K562 (cell line): ENCODE measurements at regions not wholly inside any gene's neighbourhood (a gene's known extent, or its start where the extent isn't known, plus 50 kb on each side); places are given as distances from the start of the nearest gene placed in this dataset.

ENCODE experiments used
- ATAC-seq: fragments of 200-7000 bp; cut with Tn5 transposase; 3 replicates; pipeline ENCODE4 v1.9.1; 2020; ENCODE audit warnings: moderate library complexity
- BruUV-seq: library from RNA; stranded (reverse); fragments of 400-500 nt; replicated peaks from 2 replicates; lab custom pipeline; 2021; lab: Mats Ljungman, UMichigan
- CTCF ChIA-PET: fragments of 300-600 bp; formaldehyde crosslinking; extraction: SDS; loops from one replicate; lab custom pipeline; 2021; ENCODE audit warnings: low intra/inter-chr PET ratio; lab: Yijun Ruan, JAX
- POLR2A ChIA-PET: fragments of 300-600, 350-650 bp; sonication (Branson Sonifier 250); formaldehyde crosslinking; extraction: SDS; loops from one replicate; lab custom pipeline; 2021; ENCODE audit warnings: antibody characterized with exemption, inconsistent platforms; lab: Yijun Ruan, JAX
- DNase-seq, 4 experiments: peaks; one replicate each; pipeline versions ENCODE4 v3.0.0 to v3.0.0-alpha.2; 2011 to 2018; ENCODE audit warnings: low spot score in 3 of 4, mixed read lengths in 3 of 4; ENCODE audit errors: extremely low read depth in 1 of 4
- FAIRE-seq: peaks from 2 replicates; lab custom pipeline; 2011; peaks lifted over from hg19 to GRCh38; lab: Jason Lieb, UNC
- H2AFZ ChIP-seq: 2 replicates; pipeline ENCODE4 v1.6.0; 2011; ENCODE audit warnings: low read depth, low read length, control low read depth, inconsistent platforms
- H3K27ac ChIP-seq: fragments of 200-600 bp; 3 replicates; pipeline ENCODE4 v1.8.0; 2011; ENCODE audit warnings: low read depth, mild to moderate bottlenecking, control low read depth, inconsistent platforms, low read length, moderate library complexity, mixed read lengths; ENCODE audit errors: extremely low read depth
- H3K27me3 ChIP-seq, 2 experiments: fragments of 300-600 bp in 1 of 2; 2 replicates in 1 of 2; 3 replicates in 1 of 2; pipeline versions ENCODE4 v1.6.0 to v1.8.0; 2011; ENCODE audit warnings: inconsistent platforms in 2 of 2, low read length in 2 of 2, mild to moderate bottlenecking in 1 of 2, mixed read lengths in 1 of 2, moderate library complexity in 1 of 2; ENCODE audit not compliant: control insufficient read depth in 2 of 2, insufficient read depth in 2 of 2
- H3K36me3 ChIP-seq: fragments of 300-600 bp; 3 replicates; pipeline ENCODE4 v1.8.0; 2011; ENCODE audit warnings: mild to moderate bottlenecking, low read length, inconsistent platforms; ENCODE audit not compliant: control insufficient read depth, insufficient read depth
- H3K4me1 ChIP-seq, 2 experiments: fragments of 200-600 bp in 1 of 2; replicated peaks in 1 of 2; 2 replicates in 1 of 2; 3 replicates in 1 of 2; pipeline versions ENCODE4 v1.5.1 to v1.8.0; 2011; ENCODE audit warnings: inconsistent platforms in 2 of 2, low read length in 2 of 2, mild to moderate bottlenecking in 1 of 2, mixed read lengths in 1 of 2, moderate library complexity in 1 of 2; ENCODE audit not compliant: control insufficient read depth in 2 of 2, insufficient read depth in 2 of 2
- H3K4me2 ChIP-seq: 2 replicates; pipeline ENCODE4 v1.6.1; 2011; ENCODE audit warnings: low read length, control low read depth, inconsistent platforms, mixed read lengths; ENCODE audit not compliant: insufficient read depth
- H3K4me3 ChIP-seq: fragments of 200-600 bp; sonication (generic), shearing (Covaris generic); 2 replicates; pipeline ENCODE4 v1.5.1; 2016; ENCODE audit warnings: control low read depth, inconsistent platforms
- H3K79me2 ChIP-seq: fragments of 200-600 bp; 3 replicates; pipeline ENCODE4 v1.8.0; 2011; ENCODE audit warnings: low read length, inconsistent platforms; ENCODE audit not compliant: control insufficient read depth, insufficient read depth
- H3K9ac ChIP-seq, 2 experiments: 2 replicates each; pipeline versions ENCODE4 v1.6.0 to v1.6.1; 2011; ENCODE audit warnings: low read depth in 2 of 2, low read length in 2 of 2, control low read depth in 1 of 2, inconsistent platforms in 1 of 2, mild to moderate bottlenecking in 1 of 2, mixed read lengths in 1 of 2; ENCODE audit not compliant: insufficient read depth in 1 of 2
- H3K9me1 ChIP-seq: one replicate; pipeline ENCODE4 v1.6.0; 2011; ENCODE audit warnings: inconsistent platforms, mild to moderate bottlenecking, low read length, moderate library complexity; ENCODE audit not compliant: control insufficient read depth, insufficient read depth
- H3K9me3 ChIP-seq: replicated peaks from 2 replicates; pipeline ENCODE4 v1.5.1; 2011; ENCODE audit warnings: low read depth, low read length, inconsistent platforms; ENCODE audit not compliant: control insufficient read depth, insufficient read depth
- H4K20me1 ChIP-seq: replicated peaks from 2 replicates; pipeline ENCODE4 v1.6.1; 2011; ENCODE audit warnings: low read length, inconsistent platforms, mixed read lengths; ENCODE audit not compliant: control insufficient read depth, insufficient read depth
- BRD9 ChIP-seq: fragments of 450-650 bp; IDR thresholded peaks from 2 replicates; pipeline ENCODE4 v1.6.1; 2018; ENCODE audit warnings: low read depth; ENCODE audit not compliant: partially characterized antibody
- CREBBP ChIP-seq: IDR thresholded peaks from one replicate; pipeline ENCODE4 v1.6.1; 2012; ENCODE audit warnings: low read depth, mild to moderate bottlenecking, control low read depth, inconsistent platforms, low read length
- FIP1L1 ChIP-seq: fragments of 200-400 bp; formaldehyde crosslinking; IDR thresholded peaks from 2 replicates; pipeline ENCODE4 v1.6.1; 2018; ENCODE audit warnings: mild to moderate bottlenecking, low read depth, low read length; ENCODE audit not compliant: poor library complexity, severe bottlenecking
- GABPB2 ChIP-seq: fragments of 250-450 bp; sonication (Bioruptor Pico); conservative IDR thresholded peaks from 2 replicates; pipeline ENCODE4 v1.5.1; 2021; ENCODE audit warnings: mild to moderate bottlenecking
- KLF13 ChIP-seq: fragments of 450-650 bp; IDR thresholded peaks from 2 replicates; pipeline ENCODE4 v1.6.1; 2016; ENCODE audit warnings: missing genetic modification characterization, low read depth, mild to moderate bottlenecking, missing compliant biosample characterization, moderate library complexity, borderline replicate concordance
- NFRKB ChIP-seq: fragments of 450-650 bp; IDR thresholded peaks from 2 replicates; pipeline ENCODE4 v1.6.1; 2016; ENCODE audit warnings: low read depth
- NR2F6 ChIP-seq: fragments of 450-650 bp; formaldehyde crosslinking; IDR thresholded peaks from 2 replicates; pipeline ENCODE4 v1.4.0; 2020; ENCODE audit warnings: mild to moderate bottlenecking
- SMAD2 ChIP-seq: fragments of 150-350 bp; IDR thresholded peaks from 2 replicates; pipeline ENCODE4 v1.6.1; 2014; ENCODE audit warnings: low read depth, mild to moderate bottlenecking, low read length
- STAT5A ChIP-seq: IDR thresholded peaks from 2 replicates; pipeline ENCODE4 v1.6.1; 2012; ENCODE audit warnings: low read length, inconsistent platforms, borderline replicate concordance
- ZNF146 ChIP-seq: IDR thresholded peaks from one replicate; pipeline ENCODE4 v1.6.1; 2018; ENCODE audit warnings: missing compliant biosample characterization; ENCODE audit not compliant: unreplicated experiment
- ZNF668 ChIP-seq: fragments of 250-450 bp; sonication (Bioruptor Pico); IDR thresholded peaks from 2 replicates; pipeline ENCODE4 v1.8.0; 2022; ENCODE audit warnings: mild to moderate bottlenecking, inconsistent platforms
- WGBS: fragments of 100-300 bp; shearing (Covaris generic); methylation state at CpG from one replicate; pipeline ENCODE4 v1.1.6; 2016; ENCODE audit warnings: low coverage, mixed read lengths; ENCODE audit not compliant: insufficient coverage; ENCODE audit errors: missing lambda C conversion rate; 5-methylcytosine and 5-hydroxymethylcytosine counted together
- in situ Hi-C: fragments of 300-500 bp; cut with MboI; formaldehyde crosslinking; loops from 4 replicates; pipeline ENCODE4 v1.15.0; 2018; ENCODE audit warnings: inconsistent platforms, mixed read lengths
- intact Hi-C: fragments of 100-400 bp; cut with micrococcal nuclease; formaldehyde crosslinking; loops from 2 replicates; pipeline ENCODE4 v1.14.2; 2022
- TF ChIP-seq, protein P1 (sequence below): fragments of 250-450 bp; sonication (Bioruptor Pico); IDR thresholded peaks from 2 replicates; pipeline ENCODE4 v1.9.0; 2021; ENCODE audit warnings: mild to moderate bottlenecking, inconsistent platforms
- TF ChIP-seq, protein P2 (sequence below), 2 experiments: fragments of 450-650 bp in 1 of 2; sonication (generic) in 1 of 2; formaldehyde crosslinking in 1 of 2; IDR thresholded peaks in 1 of 2; conservative IDR thresholded peaks in 1 of 2; 2 replicates each; pipeline versions ENCODE4 v1.6.1 to v1.8.1; 2016 to 2023; ENCODE audit warnings: mild to moderate bottlenecking in 2 of 2, moderate library complexity in 2 of 2, inconsistent platforms in 1 of 2, missing genetic modification reagents in 1 of 2
- TF ChIP-seq, protein P3 (sequence below): fragments of 450-650 bp; conservative IDR thresholded peaks from 2 replicates; pipeline ENCODE4 v1.6.1; 2016; ENCODE audit warnings: missing genetic modification characterization, low read depth, mild to moderate bottlenecking, missing compliant biosample characterization, moderate library complexity
- TF ChIP-seq, protein P4 (sequence below): fragments of 250-450 bp; sonication (Bioruptor Pico); IDR thresholded peaks from 2 replicates; pipeline ENCODE4 v1.4.0; 2020

DNA sequence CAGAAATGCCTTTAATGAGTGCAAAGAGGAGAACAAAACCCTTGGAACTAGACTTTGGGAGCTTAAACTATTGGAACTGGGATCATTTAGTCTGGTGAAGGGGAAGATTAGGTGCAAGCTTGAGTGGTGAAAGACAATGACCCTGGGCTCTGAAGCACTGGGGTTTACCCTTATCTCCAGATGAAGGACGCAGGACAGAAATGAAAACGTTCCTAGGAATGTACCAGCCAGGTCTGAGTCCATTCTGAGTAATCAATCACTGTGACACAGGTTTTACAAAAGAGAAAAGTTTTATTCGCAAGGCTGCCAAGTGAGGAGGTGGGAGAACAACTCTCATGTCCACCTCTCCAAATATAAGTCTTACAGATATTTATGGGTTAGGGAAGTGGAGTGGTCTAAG is 249.1 kb downstream of the LRIG3 start:
- 0% methylated on average over 3 of the region's 3 CpGs for WGBS
- DNase-seq (no peak), FAIRE-seq (no peak), ATAC-seq (no peak)
- Histone ChIP-seq H3K79me2 (no peaks in the 10 kb centered on the region), H3K9ac (no peak overlapping the region), H3K27me3 (no peaks in the 10 kb centered on the region), H4K20me1 (no peaks in the 10 kb centered on the region), H3K4me2 (no peak overlapping the region), H3K4me3 (no peak overlapping the region), H3K9me1 (no peaks in the 10 kb centered on the region), H3K27ac (no peak overlapping the region), H3K36me3 (no peaks in the 10 kb centered on the region), H3K9me3 (no peaks in the 10 kb centered on the region), H2AFZ (no peak overlapping the region), H3K4me1 (no peaks in the 10 kb centered on the region)
- POLR2A ChIA-PET: no interaction called here
- no TSS peak for BruUV-seq
- TF ChIP-seq, protein P1, sequence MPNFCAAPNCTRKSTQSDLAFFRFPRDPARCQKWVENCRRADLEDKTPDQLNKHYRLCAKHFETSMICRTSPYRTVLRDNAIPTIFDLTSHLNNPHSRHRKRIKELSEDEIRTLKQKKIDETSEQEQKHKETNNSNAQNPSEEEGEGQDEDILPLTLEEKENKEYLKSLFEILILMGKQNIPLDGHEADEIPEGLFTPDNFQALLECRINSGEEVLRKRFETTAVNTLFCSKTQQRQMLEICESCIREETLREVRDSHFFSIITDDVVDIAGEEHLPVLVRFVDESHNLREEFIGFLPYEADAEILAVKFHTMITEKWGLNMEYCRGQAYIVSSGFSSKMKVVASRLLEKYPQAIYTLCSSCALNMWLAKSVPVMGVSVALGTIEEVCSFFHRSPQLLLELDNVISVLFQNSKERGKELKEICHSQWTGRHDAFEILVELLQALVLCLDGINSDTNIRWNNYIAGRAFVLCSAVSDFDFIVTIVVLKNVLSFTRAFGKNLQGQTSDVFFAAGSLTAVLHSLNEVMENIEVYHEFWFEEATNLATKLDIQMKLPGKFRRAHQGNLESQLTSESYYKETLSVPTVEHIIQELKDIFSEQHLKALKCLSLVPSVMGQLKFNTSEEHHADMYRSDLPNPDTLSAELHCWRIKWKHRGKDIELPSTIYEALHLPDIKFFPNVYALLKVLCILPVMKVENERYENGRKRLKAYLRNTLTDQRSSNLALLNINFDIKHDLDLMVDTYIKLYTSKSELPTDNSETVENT (CRISPR knock-in tag): no peak
- TF ChIP-seq KLF13 (tag) (no peak), ZNF668 (CRISPR knock-in tag) (no peak), NFRKB (no peak), FIP1L1 (no peak), ZNF146 (CRISPR knock-in tag) (no peak), BRD9 (no peak), NR2F6 (no peak), CREBBP (no peak), STAT5A (no peak), GABPB2 (CRISPR knock-in tag) (no peak), SMAD2 (no peak)
- TF ChIP-seq, protein P2, sequence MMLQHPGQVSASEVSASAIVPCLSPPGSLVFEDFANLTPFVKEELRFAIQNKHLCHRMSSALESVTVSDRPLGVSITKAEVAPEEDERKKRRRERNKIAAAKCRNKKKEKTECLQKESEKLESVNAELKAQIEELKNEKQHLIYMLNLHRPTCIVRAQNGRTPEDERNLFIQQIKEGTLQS (IDR thresholded peaks at IDR 0.05): no peak
- TF ChIP-seq, protein P2 (CRISPR knock-in tag; conservative IDR thresholded peaks at IDR 0.05): no peak
- TF ChIP-seq, protein P3, sequence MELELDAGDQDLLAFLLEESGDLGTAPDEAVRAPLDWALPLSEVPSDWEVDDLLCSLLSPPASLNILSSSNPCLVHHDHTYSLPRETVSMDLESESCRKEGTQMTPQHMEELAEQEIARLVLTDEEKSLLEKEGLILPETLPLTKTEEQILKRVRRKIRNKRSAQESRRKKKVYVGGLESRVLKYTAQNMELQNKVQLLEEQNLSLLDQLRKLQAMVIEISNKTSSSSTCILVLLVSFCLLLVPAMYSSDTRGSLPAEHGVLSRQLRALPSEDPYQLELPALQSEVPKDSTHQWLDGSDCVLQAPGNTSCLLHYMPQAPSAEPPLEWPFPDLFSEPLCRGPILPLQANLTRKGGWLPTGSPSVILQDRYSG: no peak
- TF ChIP-seq, protein P4, sequence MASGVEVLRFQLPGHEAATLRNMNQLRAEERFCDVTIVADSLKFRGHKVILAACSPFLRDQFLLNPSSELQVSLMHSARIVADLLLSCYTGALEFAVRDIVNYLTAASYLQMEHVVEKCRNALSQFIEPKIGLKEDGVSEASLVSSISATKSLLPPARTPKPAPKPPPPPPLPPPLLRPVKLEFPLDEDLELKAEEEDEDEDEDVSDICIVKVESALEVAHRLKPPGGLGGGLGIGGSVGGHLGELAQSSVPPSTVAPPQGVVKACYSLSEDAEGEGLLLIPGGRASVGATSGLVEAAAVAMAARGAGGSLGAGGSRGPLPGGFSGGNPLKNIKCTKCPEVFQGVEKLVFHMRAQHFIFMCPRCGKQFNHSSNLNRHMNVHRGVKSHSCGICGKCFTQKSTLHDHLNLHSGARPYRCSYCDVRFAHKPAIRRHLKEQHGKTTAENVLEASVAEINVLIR (CRISPR knock-in tag): no peak
- in situ Hi-C loops (no loop called here), intact Hi-C loops (no loop called here)
- CTCF ChIA-PET: no interaction called here
